H9 (cell line): ENCODE measurements at regions not wholly inside any gene's neighbourhood (a gene's known extent, or its start where the extent isn't known, plus 50 kb on each side); places are given as distances from the start of the nearest gene placed in this dataset.

Experiments
- DNase-seq: peaks from one replicate; pipeline ENCODE4 v3.0.0-alpha.2; 2017
- H2AFZ ChIP-seq: one replicate; pipeline ENCODE4 v1.6.1; 2013; ENCODE audit warnings: mild to moderate bottlenecking, low read length, control low read depth, moderate library complexity
- H2AK5ac ChIP-seq: 2 replicates; pipeline ENCODE4 v1.6.1; 2013; ENCODE audit warnings: low read length, control low read depth, mixed read lengths; ENCODE audit not compliant: insufficient read length
- H2BK120ac ChIP-seq: one replicate; pipeline ENCODE4 v1.6.1; 2013; ENCODE audit warnings: low read depth, mild to moderate bottlenecking, low read length, control low read depth, inconsistent platforms; ENCODE audit not compliant: poor library complexity, severe bottlenecking
- H2BK12ac ChIP-seq: 2 replicates; pipeline ENCODE4 v1.6.1; 2013; ENCODE audit warnings: low read length, control low read depth, mixed read lengths, low read depth; ENCODE audit not compliant: insufficient read length
- H2BK15ac ChIP-seq: 2 replicates; pipeline ENCODE4 v1.6.1; 2013; ENCODE audit warnings: low read depth, low read length, control low read depth
- H2BK20ac ChIP-seq: one replicate; pipeline ENCODE4 v1.6.1; 2013; ENCODE audit warnings: low read depth, mild to moderate bottlenecking, low read length, control low read depth, inconsistent platforms; ENCODE audit not compliant: poor library complexity, severe bottlenecking
- H2BK5ac ChIP-seq: 2 replicates; pipeline ENCODE4 v1.6.1; 2013; ENCODE audit warnings: low read length, control low read depth, mixed read lengths; ENCODE audit not compliant: insufficient read length
- H3K14ac ChIP-seq: 2 replicates; pipeline ENCODE4 v1.6.1; 2013; ENCODE audit warnings: low read length, control low read depth; ENCODE audit not compliant: insufficient read depth
- H3K18ac ChIP-seq: 2 replicates; pipeline ENCODE4 v1.6.1; 2013; ENCODE audit warnings: low read depth, mild to moderate bottlenecking, mixed read lengths, low read length, control low read depth; ENCODE audit not compliant: insufficient read length
- H3K23ac ChIP-seq: 2 replicates; pipeline ENCODE4 v1.6.1; 2013; ENCODE audit warnings: low read length, control low read depth, mixed read lengths, low read depth; ENCODE audit not compliant: insufficient read length
- H3K23me2 ChIP-seq: 2 replicates; pipeline ENCODE4 v1.6.1; 2013; ENCODE audit warnings: low read depth, mild to moderate bottlenecking, mixed read lengths, low read length, control low read depth; ENCODE audit not compliant: insufficient read length, poor library complexity, severe bottlenecking
- H3K27ac ChIP-seq: 2 replicates; pipeline ENCODE4 v1.5.1; 2013; ENCODE audit warnings: low read length, control low read depth, mixed read lengths, low read depth; ENCODE audit not compliant: insufficient read length
- H3K27me3 ChIP-seq: 2 replicates; pipeline ENCODE4 v1.6.1; 2013; ENCODE audit warnings: low read length, control low read depth, inconsistent platforms; ENCODE audit not compliant: insufficient read depth
- H3K4ac ChIP-seq: 2 replicates; pipeline ENCODE4 v1.6.1; 2013; ENCODE audit warnings: low read depth, mild to moderate bottlenecking, control low read depth, inconsistent platforms, low read length, moderate library complexity
- H3K4me1 ChIP-seq: 2 replicates; pipeline ENCODE4 v1.6.1; 2013; ENCODE audit warnings: low read length, control low read depth, inconsistent platforms; ENCODE audit not compliant: insufficient read depth
- H3K4me2 ChIP-seq: 2 replicates; pipeline ENCODE4 v1.6.1; 2013; ENCODE audit warnings: low read length, control low read depth, mixed read lengths; ENCODE audit not compliant: insufficient read length, insufficient read depth
- H3K56ac ChIP-seq: 2 replicates; pipeline ENCODE4 v1.6.1; 2013; ENCODE audit warnings: low read depth, mild to moderate bottlenecking, mixed read lengths, low read length, control low read depth; ENCODE audit not compliant: insufficient read length
- H3K79me1 ChIP-seq: 2 replicates; pipeline ENCODE4 v1.6.1; 2013; ENCODE audit warnings: low read depth, mild to moderate bottlenecking, moderate library complexity, low read length, control low read depth, inconsistent platforms; ENCODE audit not compliant: insufficient read depth, poor library complexity, severe bottlenecking
- H3K79me2 ChIP-seq: 2 replicates; pipeline ENCODE4 v1.6.1; 2013; ENCODE audit warnings: low read length, control low read depth, inconsistent platforms; ENCODE audit not compliant: insufficient read depth
- H3K9ac ChIP-seq: 2 replicates; pipeline ENCODE4 v1.6.1; 2013; ENCODE audit warnings: low read length, control low read depth, mixed read lengths; ENCODE audit not compliant: insufficient read length; ENCODE audit errors: extremely low read depth
- H3K9me3 ChIP-seq: one replicate; pipeline ENCODE4 v1.6.1; 2013; ENCODE audit warnings: low read depth, low read length, inconsistent platforms; ENCODE audit not compliant: control insufficient read depth
- H3T11ph ChIP-seq: one replicate; pipeline ENCODE4 v1.6.1; 2013; ENCODE audit warnings: mild to moderate bottlenecking, low read length, control low read depth, inconsistent platforms
- H4K20me1 ChIP-seq: one replicate; pipeline ENCODE4 v1.6.1; 2013; ENCODE audit not compliant: control insufficient read depth, insufficient read length, insufficient read depth
- H4K5ac ChIP-seq: 2 replicates; pipeline ENCODE4 v1.6.1; 2013; ENCODE audit warnings: low read depth, mild to moderate bottlenecking, mixed read lengths, low read length, control low read depth; ENCODE audit not compliant: insufficient read length
- H4K8ac ChIP-seq: replicated peaks from 2 replicates; pipeline ENCODE4 v1.6.1; 2013; ENCODE audit warnings: low read length, control low read depth, mixed read lengths, low read depth; ENCODE audit not compliant: insufficient read length
- H4K91ac ChIP-seq: 2 replicates; pipeline ENCODE4 v1.6.1; 2013; ENCODE audit warnings: low read depth, mild to moderate bottlenecking, moderate library complexity, mixed read lengths, low read length, control low read depth; ENCODE audit not compliant: insufficient read length
- H3K27ac Mint-ChIP-seq, 3 experiments: 2 replicates in 2 of 3; 3 replicates in 1 of 3; pipeline ENCODE4 v1.8.0; 2020 to 2021; ENCODE audit warnings: mixed read lengths in 3 of 3, mild to moderate bottlenecking in 1 of 3, moderate library complexity in 1 of 3
- H3K27me3 Mint-ChIP-seq: 2 replicates; pipeline ENCODE4 v1.8.0; 2021; ENCODE audit warnings: low read depth, mild to moderate bottlenecking, moderate library complexity, mixed read lengths
- H3K36me3 Mint-ChIP-seq, 3 experiments: 2 replicates in 2 of 3; 3 replicates in 1 of 3; pipeline ENCODE4 v1.8.0; 2020 to 2021; ENCODE audit warnings: low read depth in 3 of 3, mixed read lengths in 3 of 3; ENCODE audit not compliant: insufficient read depth in 1 of 3
- H3K4me1 Mint-ChIP-seq, 2 experiments: 2 replicates each; pipeline ENCODE4 v1.8.0; 2020; ENCODE audit warnings: mixed read lengths in 2 of 2
- H3K4me3 Mint-ChIP-seq, 2 experiments: 2 replicates in 1 of 2; 3 replicates in 1 of 2; pipeline ENCODE4 v1.8.0; 2020 to 2021; ENCODE audit warnings: mild to moderate bottlenecking in 2 of 2, mixed read lengths in 2 of 2, moderate library complexity in 1 of 2
- H3K9me3 Mint-ChIP-seq, 2 experiments: 2 replicates in 1 of 2; 3 replicates in 1 of 2; pipeline ENCODE4 v1.8.0; 2020; ENCODE audit warnings: mild to moderate bottlenecking in 2 of 2, mixed read lengths in 2 of 2, moderate library complexity in 1 of 2
- CTCF ChIP-seq: fragments of 200-600 bp; sonication (generic); conservative IDR thresholded peaks from 3 replicates; pipeline ENCODE4 v1.8.0; 2021; ENCODE audit warnings: antibody characterized with exemption, mild to moderate bottlenecking
- WGBS: extraction: QIAGEN DNeasy Blood & Tissue Kit; methylation state at CpG from one replicate; pipeline ENCODE4 v1.1.7; 2013; ENCODE audit warnings: missing lambda C conversion rate, low lambda C conversion rate, mixed read lengths; ENCODE audit not compliant: insufficient read length; ENCODE audit errors: extremely low coverage; 5-methylcytosine and 5-hydroxymethylcytosine counted together

DNA sequence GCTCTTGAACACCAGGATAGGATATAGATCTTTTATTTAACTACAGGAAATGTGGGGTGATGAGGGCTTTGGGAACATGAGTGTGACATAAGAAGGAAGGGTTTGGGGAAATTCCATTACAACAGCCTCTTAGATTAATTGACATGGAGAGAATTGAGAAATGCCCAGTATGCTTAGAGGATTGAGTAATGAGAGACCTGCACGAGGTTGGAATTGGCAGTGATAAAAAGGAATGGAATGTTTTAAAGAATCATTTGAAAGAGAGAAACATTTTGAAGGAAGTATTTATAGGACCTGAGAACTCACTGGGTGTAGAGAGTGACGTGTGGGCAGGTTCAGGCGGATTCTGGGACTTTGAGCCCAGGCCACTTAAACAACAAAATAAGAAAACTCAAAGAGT lies 227.0 kb downstream of the BMP2 start:
- H3K14ac ChIP-seq, result no peak overlapping the region
- H3K18ac ChIP-seq, result no peak overlapping the region
- H3K79me2 ChIP-seq, result no peaks in the 10 kb centered on the region
- Mint-ChIP-seq H3K9me3 (no peaks in the 10 kb centered on the region), H3K27me3 (no peaks in the 10 kb centered on the region), H3K27ac (no peak overlapping the region), H3K36me3 (no peaks in the 10 kb centered on the region), H3K4me1 (no peaks in the 10 kb centered on the region; a peak in 1 of 4 replicates), H3K4me3 (no peak overlapping the region)
- TF ChIP-seq CTCF, result no peak
- H3K27me3 ChIP-seq, result no peaks in the 10 kb centered on the region
- no peaks in the 10 kb centered on the region for H3K4me1 ChIP-seq
- H4K20me1 ChIP-seq, result no peaks in the 10 kb centered on the region
- no peak overlapping the region for H4K91ac ChIP-seq
- H4K5ac ChIP-seq, result no peak overlapping the region
- H3K79me1 ChIP-seq, result no peaks in the 10 kb centered on the region
- H2AK5ac ChIP-seq, result no peak overlapping the region
- H3K23ac ChIP-seq, result no peak overlapping the region
- no peak overlapping the region for H3T11ph ChIP-seq
- H3K56ac ChIP-seq, result no peak overlapping the region
- no peak for DNase-seq
- H3K27ac ChIP-seq, result no peak overlapping the region
- H2BK12ac ChIP-seq, result no peak overlapping the region
- no peak overlapping the region for H2BK15ac ChIP-seq
- no peaks in the 10 kb centered on the region for H3K23me2 ChIP-seq
- H3K4ac ChIP-seq, result no peak overlapping the region
- H3K9me3 ChIP-seq, result no peaks in the 10 kb centered on the region
- no peak overlapping the region for H2BK20ac ChIP-seq
- no CpG with 5 or more reads among the region's 3 CpGs for WGBS
- H3K4me2 ChIP-seq, result no peak overlapping the region
- no peak overlapping the region for H2BK5ac ChIP-seq
- no peak overlapping the region for H2BK120ac ChIP-seq
- no peak overlapping the region for H3K9ac ChIP-seq
- H2AFZ ChIP-seq, result no peak overlapping the region
- H4K8ac ChIP-seq, result no peak overlapping the region
